HepG2 (cell line): ENCODE measurements at regions not wholly inside any gene's neighbourhood (a gene's known extent, or its start where the extent isn't known, plus 50 kb on each side); places are given as distances from the start of the nearest gene placed in this dataset.

Experiments
- ATAC-seq: fragments of 200-7000 bp; cut with Tn5 transposase; 3 replicates; pipeline ENCODE4 v1.9.1; 2020; ENCODE audit warnings: mild to moderate bottlenecking, moderate library complexity
- BruUV-seq: library from RNA; stranded (reverse); fragments of 400-500 nt; replicated peaks from 2 replicates; lab custom pipeline; 2021; lab: Mats Ljungman, UMichigan
- CTCF ChIA-PET: fragments of 300-600 bp; formaldehyde crosslinking; extraction: SDS; loops from one replicate; lab custom pipeline; 2021; ENCODE audit warnings: low total read pairs, inconsistent platforms, low intra/inter-chr PET ratio; lab: Yijun Ruan, JAX
- POLR2A ChIA-PET: fragments of 350-600 bp; sonication (Branson Sonifier 250); formaldehyde crosslinking; loops from one replicate; lab custom pipeline; 2020; ENCODE audit warnings: antibody characterized with exemption, inconsistent platforms; lab: Yijun Ruan, JAX
- DNase-seq: peaks from one replicate; pipeline ENCODE4 v3.0.0-alpha.2; 2015; ENCODE audit warnings: low spot score
- FAIRE-seq: peaks from 3 replicates; lab custom pipeline; 2011; peaks lifted over from hg19 to GRCh38; lab: Jason Lieb, UNC
- H2AFZ ChIP-seq: one replicate; pipeline ENCODE4 v1.6.1; 2011; ENCODE audit warnings: low read length, inconsistent platforms
- H3K27ac ChIP-seq: fragments of 300-600 bp; 3 replicates; pipeline ENCODE4 v1.8.0; 2011; ENCODE audit warnings: mixed run types, mild to moderate bottlenecking, mixed read lengths, low read length, inconsistent platforms; ENCODE audit not compliant: insufficient read depth; ENCODE audit errors: extremely low read length
- H3K27me3 ChIP-seq, 2 experiments: fragments of 200-600 bp in 1 of 2; 2 replicates in 1 of 2; 3 replicates in 1 of 2; pipeline versions ENCODE4 v1.6.0 to v1.8.0; 2011; ENCODE audit warnings: low read length in 2 of 2, mild to moderate bottlenecking in 2 of 2, moderate library complexity in 2 of 2, inconsistent platforms in 1 of 2; ENCODE audit not compliant: insufficient read depth in 2 of 2, control insufficient read depth in 1 of 2
- H3K36me3 ChIP-seq, 2 experiments: fragments of 200-600 bp in 1 of 2; replicated peaks in 1 of 2; 2 replicates in 1 of 2; 3 replicates in 1 of 2; pipeline versions ENCODE4 v1.5.1 to v1.8.0; 2011; ENCODE audit warnings: low read length in 2 of 2, inconsistent platforms in 1 of 2; ENCODE audit not compliant: insufficient read depth in 2 of 2, control insufficient read depth in 1 of 2
- H3K4me1 ChIP-seq: 2 replicates; pipeline ENCODE4 v1.5.1; 2012; ENCODE audit warnings: low read length, inconsistent platforms; ENCODE audit not compliant: insufficient read depth
- H3K4me2 ChIP-seq: 2 replicates; pipeline ENCODE4 v1.6.0; 2011; ENCODE audit warnings: low read depth, low read length, inconsistent platforms
- H3K4me3 ChIP-seq, 3 experiments: fragments of 200-600 bp in 1 of 3; sonication (generic), shearing (Covaris generic) in 1 of 3; replicated peaks in 1 of 3; 2 replicates each; pipeline ENCODE4 v1.5.1; 2011 to 2016; ENCODE audit warnings: low read length in 3 of 3, inconsistent platforms in 2 of 3, low read depth in 2 of 3, mild to moderate bottlenecking in 2 of 3, control low read depth in 1 of 3, mixed read lengths in 1 of 3; ENCODE audit not compliant: insufficient read depth in 1 of 3
- H3K79me2 ChIP-seq: one replicate; pipeline ENCODE4 v1.6.1; 2011; ENCODE audit warnings: low read length, inconsistent platforms; ENCODE audit not compliant: insufficient read depth
- H3K9ac ChIP-seq: 2 replicates; pipeline ENCODE4 v1.6.0; 2011; ENCODE audit warnings: mild to moderate bottlenecking, low read depth, low read length, inconsistent platforms; ENCODE audit not compliant: insufficient read depth
- H3K9me3 ChIP-seq: 2 replicates; pipeline ENCODE4 v1.5.1; 2012; ENCODE audit warnings: mild to moderate bottlenecking, low read length
- H4K20me1 ChIP-seq: 2 replicates; pipeline ENCODE4 v1.6.0; 2011; ENCODE audit warnings: inconsistent platforms, mild to moderate bottlenecking, low read length, moderate library complexity; ENCODE audit not compliant: insufficient read depth
- ARHGAP35 ChIP-seq: sonication (generic); formaldehyde crosslinking; IDR thresholded peaks from 2 replicates; pipeline ENCODE4 v1.9.0; 2022; ENCODE audit warnings: mild to moderate bottlenecking, inconsistent platforms, moderate library complexity, missing genetic modification reagents, borderline replicate concordance
- DNMT1 ChIP-seq: sonication (generic); formaldehyde crosslinking; IDR thresholded peaks from 2 replicates; pipeline ENCODE4 v1.5.1; 2020; ENCODE audit warnings: mild to moderate bottlenecking, missing genetic modification reagents
- ISX ChIP-seq: sonication (generic); formaldehyde crosslinking; conservative IDR thresholded peaks from 2 replicates; pipeline ENCODE4 v1.5.0; 2020; ENCODE audit warnings: missing genetic modification reagents
- MAZ ChIP-seq, 2 experiments: sonication (generic) in 1 of 2; formaldehyde crosslinking in 1 of 2; IDR thresholded peaks; 2 replicates each; pipeline versions ENCODE4 v1.5.0 to v1.6.1; 2012 to 2020; ENCODE audit warnings: low read depth in 2 of 2, mild to moderate bottlenecking in 2 of 2, borderline replicate concordance in 1 of 2, improper control_type of control experiment in 1 of 2, low read length in 1 of 2, missing genetic modification reagents in 1 of 2, moderate library complexity in 1 of 2
- PAF1 ChIP-seq: IDR thresholded peaks from 2 replicates; pipeline ENCODE4 v1.6.1; 2016; ENCODE audit warnings: missing genetic modification reagents, missing compliant biosample characterization
- RXRA ChIP-seq: sonication (generic); formaldehyde crosslinking; IDR thresholded peaks from 2 replicates; pipeline ENCODE4 v1.5.1; 2020; ENCODE audit warnings: missing genetic modification reagents
- TEAD2 ChIP-seq: sonication (generic); formaldehyde crosslinking; IDR thresholded peaks from 2 replicates; pipeline ENCODE4 v1.9.0; 2021; ENCODE audit warnings: missing genetic modification reagents
- TEAD3 ChIP-seq: optimal IDR thresholded peaks from 2 replicates; pipeline ENCODE3; 2016; ENCODE audit warnings: borderline replicate concordance
- ZNF205 ChIP-seq: IDR thresholded peaks from 2 replicates; pipeline ENCODE4 v1.6.1; 2018; ENCODE audit warnings: missing biosample characterization, missing genetic modification reagents
- ZNF782 ChIP-seq: sonication (generic); formaldehyde crosslinking; IDR thresholded peaks from 2 replicates; pipeline ENCODE4 v1.4.0; 2020; ENCODE audit warnings: missing genetic modification reagents, mild to moderate bottlenecking, borderline replicate concordance
- WGBS: methylation state at CpG from one replicate; pipeline ENCODE4 v1.1.6; 2017; ENCODE audit warnings: low lambda C conversion rate; 5-methylcytosine and 5-hydroxymethylcytosine counted together
- in situ Hi-C: cut with HindIII; loops from 2 replicates; pipeline ENCODE4 v1.10.0; 2017; ENCODE audit warnings: low pct_unique_long_range_greater_than_20kb; ENCODE audit not compliant: extremely low pct_ligation_motif_present
- intact Hi-C: fragments of 100-400 bp; cut with micrococcal nuclease; formaldehyde crosslinking; loops from one replicate; pipeline ENCODE4 v1.10.0; 2022; ENCODE audit not compliant: unreplicated experiment
- TF ChIP-seq, protein P1 (sequence below), 2 experiments: sonication (generic) in 1 of 2; formaldehyde crosslinking in 1 of 2; IDR thresholded peaks; 2 replicates each; pipeline versions ENCODE4 v1.4.0 to v1.6.1; 2016 to 2020; ENCODE audit warnings: borderline replicate concordance in 1 of 2, low read depth in 1 of 2, mild to moderate bottlenecking in 1 of 2, missing genetic modification reagents in 1 of 2
- TF ChIP-seq, protein P2 (sequence below): sonication (generic); formaldehyde crosslinking; conservative IDR thresholded peaks from 2 replicates; pipeline ENCODE4 v1.4.0; 2020; ENCODE audit warnings: mild to moderate bottlenecking, missing genetic modification reagents, moderate library complexity
- TF ChIP-seq, protein P3 (sequence below): sonication (generic); formaldehyde crosslinking; IDR thresholded peaks from 2 replicates; pipeline ENCODE4 v1.5.0; 2020; ENCODE audit warnings: missing genetic modification reagents
- TF ChIP-seq, protein P4 (sequence below): sonication (generic); formaldehyde crosslinking; IDR thresholded peaks from 2 replicates; pipeline ENCODE4 v1.5.1; 2020; ENCODE audit warnings: missing genetic modification reagents, mild to moderate bottlenecking, borderline replicate concordance

DNA sequence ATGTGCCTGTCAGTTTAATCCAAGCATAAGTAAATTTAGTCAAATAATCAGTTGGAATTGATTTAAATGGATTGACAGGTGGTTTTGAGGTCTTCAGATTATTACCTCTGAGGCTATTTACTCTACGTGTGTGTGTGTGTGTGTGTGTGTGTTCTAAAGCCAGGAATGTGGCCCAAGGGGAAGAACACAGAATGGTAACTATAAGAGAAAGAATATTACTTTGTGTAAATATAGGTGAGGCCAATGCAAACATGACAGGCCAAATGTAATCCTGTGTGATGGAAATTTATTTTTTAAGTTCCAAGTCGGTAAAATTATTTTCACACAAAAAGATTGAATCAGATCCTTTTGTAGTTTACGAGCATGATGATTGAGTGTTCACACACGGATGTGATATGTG is 390.0 kb downstream of the PLK2 start:
- no peaks in the 10 kb centered on the region for H4K20me1 ChIP-seq
- no peak for DNase-seq
- H3K27ac ChIP-seq = no peak overlapping the region
- POLR2A ChIA-PET = no interaction called here
- no peak overlapping the region for H3K9ac ChIP-seq
- no peaks in the 10 kb centered on the region; a peak in 1 of 5 replicates for H3K27me3 ChIP-seq
- intact Hi-C loops (no loop called here), in situ Hi-C loops (no loop called here)
- no peak overlapping the region for H3K4me3 ChIP-seq
- H3K9me3 ChIP-seq = no peaks in the 10 kb centered on the region
- no peaks in the 10 kb centered on the region for H3K36me3 ChIP-seq
- no peak overlapping the region for H2AFZ ChIP-seq
- no TSS peak for BruUV-seq
- H3K79me2 ChIP-seq = no peaks in the 10 kb centered on the region
- FAIRE-seq = no peak
- H3K4me1 ChIP-seq = no peaks in the 10 kb centered on the region
- WGBS = 34% methylated on average over 4 of the region's 4 CpGs
- H3K4me2 ChIP-seq = no peak overlapping the region
- CTCF ChIA-PET = no interaction called here
- ATAC-seq = no peak
- TF ChIP-seq TEAD2 (no peak), MAZ (IDR thresholded peaks at IDR 0.05; ENCODE audit: borderline replicate concordance, low read depth, low read length) (no peak), MAZ (CRISPR knock-in tag; IDR thresholded peaks at IDR 0.05; ENCODE audit: low read depth) (no peak), ISX (no peak), ZNF205 (CRISPR knock-in tag) (no peak), DNMT1 (no peak), TEAD3 (CRISPR knock-in tag) (no peak), ZNF782 (CRISPR knock-in tag) (no peak), PAF1 (CRISPR knock-in tag) (no peak), RXRA (CRISPR knock-in tag) (no peak), ARHGAP35 (no peak)
- TF ChIP-seq, protein P1, sequence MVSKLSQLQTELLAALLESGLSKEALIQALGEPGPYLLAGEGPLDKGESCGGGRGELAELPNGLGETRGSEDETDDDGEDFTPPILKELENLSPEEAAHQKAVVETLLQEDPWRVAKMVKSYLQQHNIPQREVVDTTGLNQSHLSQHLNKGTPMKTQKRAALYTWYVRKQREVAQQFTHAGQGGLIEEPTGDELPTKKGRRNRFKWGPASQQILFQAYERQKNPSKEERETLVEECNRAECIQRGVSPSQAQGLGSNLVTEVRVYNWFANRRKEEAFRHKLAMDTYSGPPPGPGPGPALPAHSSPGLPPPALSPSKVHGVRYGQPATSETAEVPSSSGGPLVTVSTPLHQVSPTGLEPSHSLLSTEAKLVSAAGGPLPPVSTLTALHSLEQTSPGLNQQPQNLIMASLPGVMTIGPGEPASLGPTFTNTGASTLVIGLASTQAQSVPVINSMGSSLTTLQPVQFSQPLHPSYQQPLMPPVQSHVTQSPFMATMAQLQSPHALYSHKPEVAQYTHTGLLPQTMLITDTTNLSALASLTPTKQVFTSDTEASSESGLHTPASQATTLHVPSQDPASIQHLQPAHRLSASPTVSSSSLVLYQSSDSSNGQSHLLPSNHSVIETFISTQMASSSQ (IDR thresholded peaks at IDR 0.05; ENCODE audit: low read depth) = no peak
- TF ChIP-seq, protein P1 (CRISPR knock-in tag; IDR thresholded peaks at IDR 0.05; ENCODE audit: borderline replicate concordance) = no peak
- TF ChIP-seq, protein P2, sequence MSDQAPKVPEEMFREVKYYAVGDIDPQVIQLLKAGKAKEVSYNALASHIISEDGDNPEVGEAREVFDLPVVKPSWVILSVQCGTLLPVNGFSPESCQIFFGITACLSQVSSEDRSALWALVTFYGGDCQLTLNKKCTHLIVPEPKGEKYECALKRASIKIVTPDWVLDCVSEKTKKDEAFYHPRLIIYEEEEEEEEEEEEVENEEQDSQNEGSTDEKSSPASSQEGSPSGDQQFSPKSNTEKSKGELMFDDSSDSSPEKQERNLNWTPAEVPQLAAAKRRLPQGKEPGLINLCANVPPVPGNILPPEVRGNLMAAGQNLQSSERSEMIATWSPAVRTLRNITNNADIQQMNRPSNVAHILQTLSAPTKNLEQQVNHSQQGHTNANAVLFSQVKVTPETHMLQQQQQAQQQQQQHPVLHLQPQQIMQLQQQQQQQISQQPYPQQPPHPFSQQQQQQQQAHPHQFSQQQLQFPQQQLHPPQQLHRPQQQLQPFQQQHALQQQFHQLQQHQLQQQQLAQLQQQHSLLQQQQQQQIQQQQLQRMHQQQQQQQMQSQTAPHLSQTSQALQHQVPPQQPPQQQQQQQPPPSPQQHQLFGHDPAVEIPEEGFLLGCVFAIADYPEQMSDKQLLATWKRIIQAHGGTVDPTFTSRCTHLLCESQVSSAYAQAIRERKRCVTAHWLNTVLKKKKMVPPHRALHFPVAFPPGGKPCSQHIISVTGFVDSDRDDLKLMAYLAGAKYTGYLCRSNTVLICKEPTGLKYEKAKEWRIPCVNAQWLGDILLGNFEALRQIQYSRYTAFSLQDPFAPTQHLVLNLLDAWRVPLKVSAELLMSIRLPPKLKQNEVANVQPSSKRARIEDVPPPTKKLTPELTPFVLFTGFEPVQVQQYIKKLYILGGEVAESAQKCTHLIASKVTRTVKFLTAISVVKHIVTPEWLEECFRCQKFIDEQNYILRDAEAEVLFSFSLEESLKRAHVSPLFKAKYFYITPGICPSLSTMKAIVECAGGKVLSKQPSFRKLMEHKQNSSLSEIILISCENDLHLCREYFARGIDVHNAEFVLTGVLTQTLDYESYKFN (CRISPR knock-in tag) = no peak
- TF ChIP-seq, protein P3, sequence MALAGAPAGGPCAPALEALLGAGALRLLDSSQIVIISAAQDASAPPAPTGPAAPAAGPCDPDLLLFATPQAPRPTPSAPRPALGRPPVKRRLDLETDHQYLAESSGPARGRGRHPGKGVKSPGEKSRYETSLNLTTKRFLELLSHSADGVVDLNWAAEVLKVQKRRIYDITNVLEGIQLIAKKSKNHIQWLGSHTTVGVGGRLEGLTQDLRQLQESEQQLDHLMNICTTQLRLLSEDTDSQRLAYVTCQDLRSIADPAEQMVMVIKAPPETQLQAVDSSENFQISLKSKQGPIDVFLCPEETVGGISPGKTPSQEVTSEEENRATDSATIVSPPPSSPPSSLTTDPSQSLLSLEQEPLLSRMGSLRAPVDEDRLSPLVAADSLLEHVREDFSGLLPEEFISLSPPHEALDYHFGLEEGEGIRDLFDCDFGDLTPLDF = no peak
- TF ChIP-seq, protein P4, sequence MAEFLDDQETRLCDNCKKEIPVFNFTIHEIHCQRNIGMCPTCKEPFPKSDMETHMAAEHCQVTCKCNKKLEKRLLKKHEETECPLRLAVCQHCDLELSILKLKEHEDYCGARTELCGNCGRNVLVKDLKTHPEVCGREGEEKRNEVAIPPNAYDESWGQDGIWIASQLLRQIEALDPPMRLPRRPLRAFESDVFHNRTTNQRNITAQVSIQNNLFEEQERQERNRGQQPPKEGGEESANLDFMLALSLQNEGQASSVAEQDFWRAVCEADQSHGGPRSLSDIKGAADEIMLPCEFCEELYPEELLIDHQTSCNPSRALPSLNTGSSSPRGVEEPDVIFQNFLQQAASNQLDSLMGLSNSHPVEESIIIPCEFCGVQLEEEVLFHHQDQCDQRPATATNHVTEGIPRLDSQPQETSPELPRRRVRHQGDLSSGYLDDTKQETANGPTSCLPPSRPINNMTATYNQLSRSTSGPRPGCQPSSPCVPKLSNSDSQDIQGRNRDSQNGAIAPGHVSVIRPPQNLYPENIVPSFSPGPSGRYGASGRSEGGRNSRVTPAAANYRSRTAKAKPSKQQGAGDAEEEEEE (CRISPR knock-in tag) = no peak
